ENCODE measurements at regions not wholly inside any gene's neighbourhood (a gene's known extent, or its start where the extent isn't known, plus 50 kb on each side); places are given as distances from the start of the nearest gene placed in this dataset.

DNA sequence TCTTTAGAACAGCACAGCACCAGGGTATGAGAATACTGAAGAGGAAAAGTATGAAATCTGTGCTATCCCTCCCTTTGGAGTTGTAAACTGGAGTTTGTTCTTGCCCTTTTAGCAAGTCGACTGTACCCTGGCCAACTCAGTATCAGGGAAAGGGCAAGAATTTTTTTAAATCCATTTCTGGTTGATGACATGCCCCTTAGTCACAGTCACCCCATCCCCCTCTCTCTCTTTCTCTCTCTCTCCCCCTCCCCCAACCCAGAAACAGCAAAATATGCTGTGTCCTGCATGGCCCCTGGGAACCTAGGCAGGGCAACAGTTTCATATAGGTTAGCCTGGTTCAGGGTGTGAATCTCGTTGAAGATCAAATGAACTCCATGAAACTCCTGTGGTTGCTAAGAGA lies 177.7 kb upstream of the ADO start:
- TF ChIP-seq EZH2 (IDR thresholded peaks at IDR 0.05; ENCODE audit: insufficient read depth, poor library complexity, severe bottlenecking) (no peak), EZH2phosphoT487 (IDR thresholded peaks at IDR 0.05; ENCODE audit: insufficient read depth, low read depth) (no peak)

All from GM23248 (cell line).